Right lobe of liver (tissue), 6 donors: ENCODE measurements at regions not wholly inside any gene's neighbourhood (a gene's known extent, or its start where the extent isn't known, plus 50 kb on each side); places are given as distances from the start of the nearest gene placed in this dataset.

ENCODE experiments used
- ATAC-seq, 4 donors: fragments of 200-7000 bp; cut with Tn5 transposase; one replicate each; pipeline ENCODE4 v1.9.1; 2020; ENCODE audit warnings: mild to moderate bottlenecking in 4 of 4, moderate library complexity in 4 of 4
- DNase-seq, 3 donors: peaks; one replicate each; pipeline ENCODE4 v3.0.0-alpha.2; 2020
- H3K27ac ChIP-seq, 3 donors: fragments of 200-600 bp; one replicate each; pipeline ENCODE4 v1.8.0; 2022
- H3K27me3 ChIP-seq, 2 donors: fragments of 200-600 bp; one replicate each; pipeline ENCODE4 v1.8.0; 2022
- H3K36me3 ChIP-seq, 4 donors: fragments of 200-600 bp; sonication (generic) in 1 of 4; one replicate each; pipeline versions ENCODE4 v1.5.1 to v1.8.0; 2017 to 2022; ENCODE audit warnings: control low read depth in 1 of 4
- H3K4me1 ChIP-seq, 4 donors: fragments of 200-600 bp; sonication (generic) in 1 of 4; one replicate each; pipeline versions ENCODE4 v1.5.1 to v1.8.0; 2017 to 2022; ENCODE audit warnings: control low read depth in 1 of 4
- H3K4me3 ChIP-seq, 3 donors: fragments of 200-600 bp; one replicate each; pipeline ENCODE4 v1.8.0; 2022
- H3K9me3 ChIP-seq, 4 donors: fragments of 200-600 bp; sonication (generic) in 1 of 4; one replicate each; pipeline versions ENCODE4 v1.5.1 to v1.8.0; 2017 to 2022; ENCODE audit warnings: control low read depth in 1 of 4
- POLR2A ChIP-seq: fragments of 450-650 bp; IDR thresholded peaks from one replicate; pipeline ENCODE4 v1.6.1; 2017; ENCODE audit warnings: antibody characterized with exemption, mild to moderate bottlenecking
- WGBS: methylation state at CpG from one replicate; pipeline ENCODE4 v1.1.6; 2018; ENCODE audit warnings: low coverage, low lambda C conversion rate; ENCODE audit not compliant: insufficient coverage; ENCODE audit errors: missing lambda C conversion rate; 5-methylcytosine and 5-hydroxymethylcytosine counted together
- intact Hi-C, 2 donors: fragments of 100-400 bp; cut with DNase I; formaldehyde crosslinking; loops; one replicate each; pipeline versions ENCODE4 v1.11.2 to v1.14.1; 2022
- TF ChIP-seq, protein P1 (sequence below), 4 donors: fragments of 200-600 bp in 3 of 4; fragments of 450-650 bp in 1 of 4; IDR thresholded peaks; one replicate each; pipeline versions ENCODE4 v1.5.1 to v1.8.0; 2016 to 2022; ENCODE audit warnings: antibody characterized with exemption in 4 of 4, mild to moderate bottlenecking in 2 of 4
- donor health status: DM: no; HTN: yes; CAD: no.
- donor health status: DM: no; HTN: no; CAD: no.
- donor health status: DM: no; HTN: no; CAD: no.
- donor health status: DM: no; HTN: yes; CAD: no.
- donor health status: DM: no; HTN: yes; CAD: no.

DNA sequence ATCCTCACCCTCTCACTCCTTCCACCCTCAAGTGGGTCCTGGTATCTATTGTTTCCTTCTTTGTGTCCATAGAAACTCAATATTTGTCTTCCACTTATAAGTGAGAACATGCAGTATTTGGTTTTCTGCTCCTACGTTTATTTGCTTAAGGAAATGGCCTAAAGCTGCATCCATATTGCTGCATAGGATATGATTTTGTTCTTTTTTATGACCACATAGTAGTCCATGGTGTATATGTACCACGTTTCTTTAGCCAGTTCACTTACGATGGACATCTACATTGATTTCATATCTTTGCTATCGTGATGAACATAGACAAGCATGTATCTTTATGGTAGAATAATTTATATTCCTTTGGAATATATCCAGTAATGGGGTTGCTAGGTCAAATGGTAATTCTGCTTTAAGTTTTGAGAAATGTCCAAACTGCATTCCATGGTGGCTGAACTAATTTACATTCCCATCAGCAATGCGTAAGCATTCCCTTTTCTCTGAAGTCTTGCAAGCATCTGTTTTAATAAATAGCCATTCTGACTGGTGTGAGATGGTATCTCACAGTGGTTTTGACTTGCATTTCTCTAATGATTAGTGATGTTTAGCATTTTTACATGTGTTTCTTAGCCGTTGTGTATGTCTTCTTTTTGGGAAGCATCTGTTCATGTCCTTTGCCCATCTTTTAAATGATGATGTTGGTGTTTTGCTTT, 650.2 kb downstream of the ZNF385D start:
- TF ChIP-seq, protein P1, sequence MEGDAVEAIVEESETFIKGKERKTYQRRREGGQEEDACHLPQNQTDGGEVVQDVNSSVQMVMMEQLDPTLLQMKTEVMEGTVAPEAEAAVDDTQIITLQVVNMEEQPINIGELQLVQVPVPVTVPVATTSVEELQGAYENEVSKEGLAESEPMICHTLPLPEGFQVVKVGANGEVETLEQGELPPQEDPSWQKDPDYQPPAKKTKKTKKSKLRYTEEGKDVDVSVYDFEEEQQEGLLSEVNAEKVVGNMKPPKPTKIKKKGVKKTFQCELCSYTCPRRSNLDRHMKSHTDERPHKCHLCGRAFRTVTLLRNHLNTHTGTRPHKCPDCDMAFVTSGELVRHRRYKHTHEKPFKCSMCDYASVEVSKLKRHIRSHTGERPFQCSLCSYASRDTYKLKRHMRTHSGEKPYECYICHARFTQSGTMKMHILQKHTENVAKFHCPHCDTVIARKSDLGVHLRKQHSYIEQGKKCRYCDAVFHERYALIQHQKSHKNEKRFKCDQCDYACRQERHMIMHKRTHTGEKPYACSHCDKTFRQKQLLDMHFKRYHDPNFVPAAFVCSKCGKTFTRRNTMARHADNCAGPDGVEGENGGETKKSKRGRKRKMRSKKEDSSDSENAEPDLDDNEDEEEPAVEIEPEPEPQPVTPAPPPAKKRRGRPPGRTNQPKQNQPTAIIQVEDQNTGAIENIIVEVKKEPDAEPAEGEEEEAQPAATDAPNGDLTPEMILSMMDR (IDR thresholded peaks at IDR 0.05): no peak
- no peak for TF ChIP-seq POLR2A
- H3K36me3 ChIP-seq: no peaks in the 10 kb centered on the region
- no peaks in the 10 kb centered on the region for H3K9me3 ChIP-seq
- no peaks in the 10 kb centered on the region for H3K4me1 ChIP-seq
- no peak overlapping the region for H3K27ac ChIP-seq
- no peak overlapping the region for H3K4me3 ChIP-seq
- 52% methylated on average over 6 of the region's 6 CpGs for WGBS
- intact Hi-C loops: no loop called here
- H3K27me3 ChIP-seq: no peaks in the 10 kb centered on the region
- ATAC-seq: no peak
- no peak for DNase-seq

- intact Hi-C loops: no loop called here
- TF ChIP-seq, protein P1 (IDR thresholded peaks at IDR 0.05): no peak
- TF ChIP-seq POLR2A: no peak
- no peaks in the 10 kb centered on the region for H3K4me1 ChIP-seq
- no peak for DNase-seq
- no peak for ATAC-seq
- no peaks in the 10 kb centered on the region for H3K27me3 ChIP-seq
- no peak overlapping the region for H3K4me3 ChIP-seq
- no peak overlapping the region for H3K27ac ChIP-seq
- no peaks in the 10 kb centered on the region for H3K36me3 ChIP-seq
- H3K9me3 ChIP-seq: no peaks in the 10 kb centered on the region
- WGBS: 38% methylated on average over 2 of the region's 2 CpGs
Observed at GRCh38 chr3:21094686-21095085, 656.3 kb downstream of the ZNF385D start.

DNA sequence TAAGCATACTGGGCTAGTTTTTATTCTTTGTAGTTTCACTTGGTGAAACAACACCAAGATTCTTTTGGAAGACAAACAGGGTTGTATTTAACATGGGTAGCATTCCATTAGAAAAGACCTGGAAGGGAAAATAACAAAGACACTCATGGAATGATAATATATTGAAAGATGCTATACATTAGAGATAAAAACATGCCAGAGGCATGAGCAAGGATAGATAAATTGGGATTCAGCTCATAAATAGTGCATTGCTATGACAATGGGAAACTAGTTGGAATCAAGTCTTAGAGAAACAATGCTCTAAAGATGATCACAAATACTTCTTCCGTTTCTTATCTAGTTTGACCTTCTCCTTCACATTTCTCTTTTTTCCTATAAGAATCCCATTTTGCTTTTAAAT, 677.4 kb downstream of the ZNF385D start:
- 43% methylated on average over 1 of the region's 1 CpG for WGBS

DNA sequence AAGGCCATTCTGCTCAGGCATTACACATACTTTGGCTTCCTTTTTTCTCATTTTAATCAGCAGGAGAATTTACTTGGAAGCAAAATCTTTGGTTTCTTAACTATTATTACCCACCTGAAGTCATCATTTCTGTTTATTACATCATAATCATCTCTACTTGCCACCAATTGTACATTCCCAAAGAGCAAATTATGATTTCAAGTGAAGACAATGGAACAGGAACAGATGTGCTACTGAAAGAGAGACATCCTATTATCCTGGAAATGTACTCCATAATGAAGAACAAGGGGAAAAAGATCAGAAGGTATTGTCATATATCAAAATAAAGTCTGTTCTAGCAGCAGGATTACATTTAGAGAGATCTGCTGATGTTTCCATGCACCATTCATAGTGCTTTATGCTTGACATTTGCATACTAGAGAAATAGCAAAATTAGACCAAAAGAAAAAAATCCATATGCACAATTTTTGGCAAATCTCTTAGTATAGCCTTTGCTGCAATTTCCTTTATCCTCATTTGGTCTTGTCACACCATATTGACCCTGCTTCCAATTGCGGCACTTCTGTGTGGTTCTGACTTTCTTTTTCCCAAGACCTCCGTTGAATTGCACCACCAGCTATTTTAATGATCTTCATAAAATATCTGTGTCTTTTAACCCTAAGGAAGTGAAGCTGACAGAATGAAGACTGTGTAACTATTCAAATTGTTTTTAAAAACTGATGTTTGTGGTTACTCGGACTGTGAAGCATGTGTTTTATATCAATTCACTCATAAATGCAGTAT, 683.8 kb downstream of the ZNF385D start:
- H3K27ac ChIP-seq: no peak overlapping the region
- no peak overlapping the region for H3K4me3 ChIP-seq
- intact Hi-C loops: no loop called here
- no peak for TF ChIP-seq POLR2A
- TF ChIP-seq, protein P1 (IDR thresholded peaks at IDR 0.05): no peak
- WGBS: 43% methylated on average over 3 of the region's 3 CpGs
- DNase-seq (no peak), ATAC-seq (no peak)
- H3K36me3 ChIP-seq: no peaks in the 10 kb centered on the region
- H3K27me3 ChIP-seq: no peaks in the 10 kb centered on the region
- H3K9me3 ChIP-seq: no peaks in the 10 kb centered on the region
- H3K4me1 ChIP-seq: no peaks in the 10 kb centered on the region

More for the DNA sequence above, 677.4 kb downstream of the ZNF385D start:
- Histone ChIP-seq H3K36me3 (no peaks in the 10 kb centered on the region), H3K4me3 (no peak overlapping the region), H3K9me3 (no peaks in the 10 kb centered on the region), H3K4me1 (no peaks in the 10 kb centered on the region), H3K27me3 (no peaks in the 10 kb centered on the region), H3K27ac (no peak overlapping the region)
- intact Hi-C loops: no loop called here
- TF ChIP-seq, protein P1 (IDR thresholded peaks at IDR 0.05): no peak
- TF ChIP-seq POLR2A: no peak
- DNase-seq (no peak), ATAC-seq (no peak)
